ENCODE measurements at regions not wholly inside any gene's neighbourhood (a gene's known extent, or its start where the extent isn't known, plus 50 kb on each side); places are given as distances from the start of the nearest gene placed in this dataset.

DNA sequence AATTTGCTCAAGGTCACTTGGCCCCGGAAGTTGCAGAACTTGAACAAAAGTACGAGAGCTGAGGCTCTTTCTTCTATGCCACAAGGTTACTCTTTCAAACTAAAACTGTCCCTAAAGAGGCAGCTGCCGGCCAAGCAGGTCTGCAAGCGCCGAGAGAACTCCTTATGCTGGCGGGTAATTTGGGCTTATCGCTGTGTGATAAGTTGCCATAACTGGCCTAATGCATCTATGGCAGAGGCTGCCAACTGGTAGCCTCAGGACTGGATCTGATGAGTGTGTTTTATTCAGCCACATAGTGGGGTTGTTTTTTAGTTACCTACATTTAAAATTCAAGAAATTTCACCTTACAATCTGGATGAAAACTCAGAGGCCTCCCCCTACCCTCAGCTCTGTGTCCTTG lies 68.1 kb upstream of the SPOCK1 start:
- Histone ChIP-seq H3K4me1 (ENCODE audit: insufficient read depth, low read length, poor library complexity, severe bottlenecking) (no peaks in the 10 kb centered on the region), H3K4me2 (ENCODE audit: low read length) (no peak overlapping the region), H4K20me1 (ENCODE audit: insufficient read depth, low read length) (no peaks in the 10 kb centered on the region), H3K36me3 (ENCODE audit: insufficient read depth, low read length) (no peaks in the 10 kb centered on the region), H3K27ac (ENCODE audit: low read depth, low read length, poor library complexity, severe bottlenecking) (no peak overlapping the region), H3K4me3 (ENCODE audit: low read depth, low read length, poor library complexity, severe bottlenecking) (no peak overlapping the region), H3K9me3 (ENCODE audit: low read length) (no peaks in the 10 kb centered on the region), H2AFZ (ENCODE audit: low read length) (no peak overlapping the region), H3K79me2 (ENCODE audit: insufficient read depth, low read depth, low read length) (no peaks in the 10 kb centered on the region), H3K9me2 (ENCODE audit: insufficient read depth, low read length) (no peaks in the 10 kb centered on the region)
- intact Hi-C loops (cut with micrococcal nuclease; ENCODE audit: unreplicated experiment), result no loop called here
- TF ChIP-seq, protein P1, sequence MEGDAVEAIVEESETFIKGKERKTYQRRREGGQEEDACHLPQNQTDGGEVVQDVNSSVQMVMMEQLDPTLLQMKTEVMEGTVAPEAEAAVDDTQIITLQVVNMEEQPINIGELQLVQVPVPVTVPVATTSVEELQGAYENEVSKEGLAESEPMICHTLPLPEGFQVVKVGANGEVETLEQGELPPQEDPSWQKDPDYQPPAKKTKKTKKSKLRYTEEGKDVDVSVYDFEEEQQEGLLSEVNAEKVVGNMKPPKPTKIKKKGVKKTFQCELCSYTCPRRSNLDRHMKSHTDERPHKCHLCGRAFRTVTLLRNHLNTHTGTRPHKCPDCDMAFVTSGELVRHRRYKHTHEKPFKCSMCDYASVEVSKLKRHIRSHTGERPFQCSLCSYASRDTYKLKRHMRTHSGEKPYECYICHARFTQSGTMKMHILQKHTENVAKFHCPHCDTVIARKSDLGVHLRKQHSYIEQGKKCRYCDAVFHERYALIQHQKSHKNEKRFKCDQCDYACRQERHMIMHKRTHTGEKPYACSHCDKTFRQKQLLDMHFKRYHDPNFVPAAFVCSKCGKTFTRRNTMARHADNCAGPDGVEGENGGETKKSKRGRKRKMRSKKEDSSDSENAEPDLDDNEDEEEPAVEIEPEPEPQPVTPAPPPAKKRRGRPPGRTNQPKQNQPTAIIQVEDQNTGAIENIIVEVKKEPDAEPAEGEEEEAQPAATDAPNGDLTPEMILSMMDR (conservative IDR thresholded peaks at IDR 0.05; ENCODE audit: low read length), result no peak
- no peak for TF ChIP-seq EZH2phosphoT487 (IDR thresholded peaks at IDR 0.05; ENCODE audit: borderline replicate concordance, low read depth, low read length)
- ChIA-PET CTCF (ENCODE audit: unreplicated experiment) (no interaction called here), POLR2A (interaction anchor here (0.8 kb wide), 1 partner anchor 14 kb away, joined by 3 read pairs; no protein-coding TSS in a partner anchor)
- BruUV-seq (replicated peaks), result no TSS peak
- no peak for DNase-seq (ENCODE audit: low spot score)

DNA sequence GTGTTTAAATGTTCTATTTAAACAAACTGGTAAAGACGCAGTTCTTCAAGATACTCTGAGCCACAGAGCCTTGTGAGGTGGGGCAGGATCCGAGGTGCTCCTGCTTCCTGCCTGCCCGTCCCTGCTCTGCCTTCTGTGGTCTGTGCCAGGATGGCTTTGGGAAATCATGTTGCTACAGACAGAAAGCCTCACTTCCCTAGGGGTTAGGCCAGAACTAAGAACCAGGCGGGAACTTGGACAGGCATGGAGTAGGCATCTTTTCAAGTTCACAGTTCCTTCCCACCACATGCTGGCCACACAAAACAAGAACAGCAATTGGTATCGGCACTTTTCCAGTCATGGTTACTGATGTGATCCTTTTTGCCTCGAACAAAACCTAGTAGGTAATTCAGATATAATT lies 67.7 kb upstream of the SPOCK1 start:
- Histone ChIP-seq H3K4me2 (ENCODE audit: low read length) (no peak overlapping the region), H3K9me3 (ENCODE audit: low read length) (no peaks in the 10 kb centered on the region), H3K4me3 (ENCODE audit: low read depth, low read length, poor library complexity, severe bottlenecking) (no peak overlapping the region), H4K20me1 (ENCODE audit: insufficient read depth, low read length) (no peaks in the 10 kb centered on the region), H3K27ac (ENCODE audit: low read depth, low read length, poor library complexity, severe bottlenecking) (no peak overlapping the region), H3K9me2 (ENCODE audit: insufficient read depth, low read length) (no peaks in the 10 kb centered on the region), H3K36me3 (ENCODE audit: insufficient read depth, low read length) (no peaks in the 10 kb centered on the region), H3K4me1 (ENCODE audit: insufficient read depth, low read length, poor library complexity, severe bottlenecking) (no peaks in the 10 kb centered on the region), H3K79me2 (ENCODE audit: insufficient read depth, low read depth, low read length) (no peaks in the 10 kb centered on the region), H2AFZ (ENCODE audit: low read length) (no peak overlapping the region)
- BruUV-seq (replicated peaks), result no TSS peak
- DNase-seq (ENCODE audit: low spot score), result no peak
- intact Hi-C loops (cut with micrococcal nuclease; ENCODE audit: unreplicated experiment), result no loop called here
- POLR2A ChIA-PET, result interaction anchor here (0.8 kb wide), 1 partner anchor 14 kb away, joined by 3 read pairs; no protein-coding TSS in a partner anchor
- TF ChIP-seq, protein P1 (conservative IDR thresholded peaks at IDR 0.05; ENCODE audit: low read length), result no peak
- TF ChIP-seq EZH2phosphoT487 (IDR thresholded peaks at IDR 0.05; ENCODE audit: borderline replicate concordance, low read depth, low read length), result no peak
- CTCF ChIA-PET (ENCODE audit: unreplicated experiment), result no interaction called here

DNA sequence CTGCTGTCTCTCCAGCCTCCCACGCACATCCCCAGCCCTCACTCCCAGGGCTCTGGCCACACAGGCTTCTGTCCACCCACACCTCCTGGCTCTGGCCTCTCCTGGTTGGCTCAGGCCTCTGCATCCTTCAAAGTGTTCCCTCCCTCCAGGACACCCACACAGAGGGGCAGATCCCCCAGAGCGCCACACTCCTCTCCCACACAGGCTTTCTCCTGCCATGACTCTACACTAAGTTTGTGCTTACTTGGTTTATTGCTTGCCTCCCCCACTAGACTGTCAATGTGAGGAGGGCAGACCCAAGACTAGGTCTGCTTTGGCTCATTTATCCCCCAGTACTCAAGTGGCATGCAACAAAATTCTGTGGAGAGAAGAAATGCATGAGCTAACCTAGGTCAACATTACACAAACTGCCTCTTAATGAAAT lies 67.0 kb upstream of the SPOCK1 start:
- POLR2A ChIA-PET, result no interaction called here
- intact Hi-C loops (cut with micrococcal nuclease; ENCODE audit: unreplicated experiment), result no loop called here

More for the DNA sequence above, 67.0 kb upstream of the SPOCK1 start:
- no peaks in the 10 kb centered on the region for H3K9me2 ChIP-seq (ENCODE audit: insufficient read depth, low read length)
- H3K27ac ChIP-seq (ENCODE audit: low read depth, low read length, poor library complexity, severe bottlenecking), result no peak overlapping the region
- no peak overlapping the region for H3K4me2 ChIP-seq (ENCODE audit: low read length)
- no peaks in the 10 kb centered on the region for H3K79me2 ChIP-seq (ENCODE audit: insufficient read depth, low read depth, low read length)
- CTCF ChIA-PET (ENCODE audit: unreplicated experiment), result no interaction called here
- no peak overlapping the region for H2AFZ ChIP-seq (ENCODE audit: low read length)
- BruUV-seq (replicated peaks), result no TSS peak
- H3K9me3 ChIP-seq (ENCODE audit: low read length), result no peaks in the 10 kb centered on the region
- DNase-seq (ENCODE audit: low spot score), result no peak
- H3K36me3 ChIP-seq (ENCODE audit: insufficient read depth, low read length), result no peaks in the 10 kb centered on the region
- H4K20me1 ChIP-seq (ENCODE audit: insufficient read depth, low read length), result no peaks in the 10 kb centered on the region
- TF ChIP-seq, protein P1 (conservative IDR thresholded peaks at IDR 0.05; ENCODE audit: low read length), result no peak
- no peak for TF ChIP-seq EZH2phosphoT487 (IDR thresholded peaks at IDR 0.05; ENCODE audit: borderline replicate concordance, low read depth, low read length)
- no peaks in the 10 kb centered on the region for H3K4me1 ChIP-seq (ENCODE audit: insufficient read depth, low read length, poor library complexity, severe bottlenecking)
- no peak overlapping the region for H3K4me3 ChIP-seq (ENCODE audit: low read depth, low read length, poor library complexity, severe bottlenecking)

Data from OCI-LY7 (cell line).